MM.1S (cell line): ENCODE measurements at regions not wholly inside any gene's neighbourhood (a gene's known extent, or its start where the extent isn't known, plus 50 kb on each side); places are given as distances from the start of the nearest gene placed in this dataset.

ENCODE experiments used
- DNase-seq: peaks from one replicate; pipeline ENCODE4 v3.0.0-alpha.2; 2015
- H2AFZ ChIP-seq: fragments of 300-600 bp; sonication (generic); 2 replicates; pipeline ENCODE4 v1.6.0; 2016; ENCODE audit warnings: antibody characterized with exemption, low read length
- H3F3A ChIP-seq: fragments of 300-600 bp; sonication (generic); 2 replicates; pipeline ENCODE4 v1.6.1; 2016; ENCODE audit warnings: mild to moderate bottlenecking, antibody characterized with exemption, low read length, moderate library complexity, mixed read lengths; ENCODE audit not compliant: insufficient read depth
- H3K27ac ChIP-seq: fragments of 300-600 bp; sonication (generic); 2 replicates; pipeline ENCODE4 v1.5.1; 2016; ENCODE audit warnings: mild to moderate bottlenecking, low read length
- H3K27me3 ChIP-seq: fragments of 300-600 bp; sonication (generic); replicated peaks from 2 replicates; pipeline ENCODE4 v1.6.0; 2016; ENCODE audit warnings: low read length; ENCODE audit not compliant: insufficient read depth
- H3K36me3 ChIP-seq: fragments of 300-600 bp; sonication (generic); replicated peaks from 2 replicates; pipeline ENCODE4 v1.6.1; 2016; ENCODE audit warnings: mild to moderate bottlenecking, low read length, mixed read lengths; ENCODE audit not compliant: insufficient read depth
- H3K4me1 ChIP-seq: fragments of 300-600 bp; sonication (generic); 2 replicates; pipeline ENCODE4 v1.6.1; 2016; ENCODE audit warnings: low read length, mixed read lengths
- H3K4me2 ChIP-seq: fragments of 300-600 bp; sonication (generic); 2 replicates; pipeline ENCODE4 v1.6.0; 2016; ENCODE audit warnings: low read depth, low read length
- H3K4me3 ChIP-seq: fragments of 300-600 bp; sonication (generic); 2 replicates; pipeline ENCODE4 v1.5.1; 2016; ENCODE audit warnings: low read length, mixed read lengths
- H3K79me2 ChIP-seq: fragments of 300-600 bp; sonication (generic); 2 replicates; pipeline ENCODE4 v1.6.1; 2016; ENCODE audit warnings: mixed run types, low read length, mixed read lengths
- H3K9ac ChIP-seq: fragments of 300-600 bp; sonication (generic); 2 replicates; pipeline ENCODE4 v1.6.1; 2016; ENCODE audit warnings: low read length, mixed read lengths
- H3K9me2 ChIP-seq: fragments of 300-600 bp; sonication (generic); replicated peaks from 2 replicates; pipeline ENCODE4 v1.6.1; 2016; ENCODE audit warnings: mild to moderate bottlenecking, low read length, mixed read lengths; ENCODE audit not compliant: insufficient read depth
- H3K9me3 ChIP-seq: fragments of 300-600 bp; sonication (generic); replicated peaks from 2 replicates; pipeline ENCODE4 v1.6.1; 2016; ENCODE audit warnings: mild to moderate bottlenecking, low read length, mixed read lengths; ENCODE audit not compliant: insufficient read depth
- H4K20me1 ChIP-seq: fragments of 300-600 bp; sonication (generic); 2 replicates; pipeline ENCODE4 v1.6.1; 2016; ENCODE audit warnings: mild to moderate bottlenecking, low read length, moderate library complexity, mixed read lengths; ENCODE audit not compliant: insufficient read depth
- EZH2 ChIP-seq: fragments of 300-600 bp; sonication (generic); optimal IDR thresholded peaks from 2 replicates; pipeline ENCODE3; 2017; ENCODE audit warnings: low read depth, mild to moderate bottlenecking, antibody characterized with exemption, low read length, mixed read lengths
- EZH2phosphoT487 ChIP-seq: fragments of 300-600 bp; sonication (generic); IDR thresholded peaks from 2 replicates; pipeline ENCODE4 v1.6.1; 2018; ENCODE audit warnings: antibody characterized with exemption, low read length
- TF ChIP-seq, protein P1 (sequence below): fragments of 300-600 bp; sonication (generic); IDR thresholded peaks from 2 replicates; pipeline ENCODE4 v1.5.1; 2016; ENCODE audit warnings: antibody characterized with exemption, low read length, mixed read lengths

GRCh38 chr1:96521010-96521409 lies 200.6 kb upstream of the PTBP2 start:
- Histone ChIP-seq H3K4me2 (no peak overlapping the region), H2AFZ (no peak overlapping the region), H3K9ac (no peak overlapping the region), H3K27me3 (no peaks in the 10 kb centered on the region), H3K4me1 (no peaks in the 10 kb centered on the region), H3K9me3 (no peaks in the 10 kb centered on the region), H3K36me3 (no peaks in the 10 kb centered on the region), H3F3A (no peaks in the 10 kb centered on the region), H3K27ac (no peak overlapping the region), H3K79me2 (no peaks in the 10 kb centered on the region), H3K9me2 (no peaks in the 10 kb centered on the region), H4K20me1 (no peaks in the 10 kb centered on the region), H3K4me3 (no peak overlapping the region)
- DNase-seq: no peak
- TF ChIP-seq EZH2 (no peak), EZH2phosphoT487 (no peak)
- TF ChIP-seq, protein P1, sequence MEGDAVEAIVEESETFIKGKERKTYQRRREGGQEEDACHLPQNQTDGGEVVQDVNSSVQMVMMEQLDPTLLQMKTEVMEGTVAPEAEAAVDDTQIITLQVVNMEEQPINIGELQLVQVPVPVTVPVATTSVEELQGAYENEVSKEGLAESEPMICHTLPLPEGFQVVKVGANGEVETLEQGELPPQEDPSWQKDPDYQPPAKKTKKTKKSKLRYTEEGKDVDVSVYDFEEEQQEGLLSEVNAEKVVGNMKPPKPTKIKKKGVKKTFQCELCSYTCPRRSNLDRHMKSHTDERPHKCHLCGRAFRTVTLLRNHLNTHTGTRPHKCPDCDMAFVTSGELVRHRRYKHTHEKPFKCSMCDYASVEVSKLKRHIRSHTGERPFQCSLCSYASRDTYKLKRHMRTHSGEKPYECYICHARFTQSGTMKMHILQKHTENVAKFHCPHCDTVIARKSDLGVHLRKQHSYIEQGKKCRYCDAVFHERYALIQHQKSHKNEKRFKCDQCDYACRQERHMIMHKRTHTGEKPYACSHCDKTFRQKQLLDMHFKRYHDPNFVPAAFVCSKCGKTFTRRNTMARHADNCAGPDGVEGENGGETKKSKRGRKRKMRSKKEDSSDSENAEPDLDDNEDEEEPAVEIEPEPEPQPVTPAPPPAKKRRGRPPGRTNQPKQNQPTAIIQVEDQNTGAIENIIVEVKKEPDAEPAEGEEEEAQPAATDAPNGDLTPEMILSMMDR: no peak

GRCh38 chr1:96521994-96522760 lies 199.4 kb upstream of the PTBP2 start:
- H3K4me1 ChIP-seq: no peaks in the 10 kb centered on the region
- H2AFZ ChIP-seq: no peak overlapping the region
- no peak overlapping the region for H3K9ac ChIP-seq
- no peaks in the 10 kb centered on the region for H3K36me3 ChIP-seq
- H3K27me3 ChIP-seq: no peaks in the 10 kb centered on the region
- no peak for TF ChIP-seq EZH2phosphoT487
- TF ChIP-seq, protein P1: no peak
- no peak for TF ChIP-seq EZH2
- no peaks in the 10 kb centered on the region for H4K20me1 ChIP-seq
- no peaks in the 10 kb centered on the region for H3K79me2 ChIP-seq
- no peaks in the 10 kb centered on the region for H3K9me2 ChIP-seq
- DNase-seq: no peak
- H3K4me2 ChIP-seq: no peak overlapping the region
- H3K4me3 ChIP-seq: no peak overlapping the region
- H3K27ac ChIP-seq: no peak overlapping the region
- H3F3A ChIP-seq: no peaks in the 10 kb centered on the region
- H3K9me3 ChIP-seq: no peaks in the 10 kb centered on the region

GRCh38 chr1:96522927-96523326 lies 198.7 kb upstream of the PTBP2 start:
- no peak for DNase-seq
- H3K27me3 ChIP-seq: no peaks in the 10 kb centered on the region
- no peak overlapping the region for H3K27ac ChIP-seq
- H3K4me3 ChIP-seq: no peak overlapping the region
- H3K79me2 ChIP-seq: no peaks in the 10 kb centered on the region
- H4K20me1 ChIP-seq: no peaks in the 10 kb centered on the region
- H3F3A ChIP-seq: no peaks in the 10 kb centered on the region
- H3K36me3 ChIP-seq: no peaks in the 10 kb centered on the region
- H3K9me3 ChIP-seq: no peaks in the 10 kb centered on the region
- no peaks in the 10 kb centered on the region for H3K4me1 ChIP-seq
- H3K9me2 ChIP-seq: no peaks in the 10 kb centered on the region
- H3K4me2 ChIP-seq: no peak overlapping the region
- H2AFZ ChIP-seq: no peak overlapping the region
- no peak overlapping the region for H3K9ac ChIP-seq
- TF ChIP-seq EZH2phosphoT487 (no peak), EZH2 (no peak)
- TF ChIP-seq, protein P1: no peak
